ENCODE measurements at regions not wholly inside any gene's neighbourhood (a gene's known extent, or its start where the extent isn't known, plus 50 kb on each side); places are given as distances from the start of the nearest gene placed in this dataset.

DNA sequence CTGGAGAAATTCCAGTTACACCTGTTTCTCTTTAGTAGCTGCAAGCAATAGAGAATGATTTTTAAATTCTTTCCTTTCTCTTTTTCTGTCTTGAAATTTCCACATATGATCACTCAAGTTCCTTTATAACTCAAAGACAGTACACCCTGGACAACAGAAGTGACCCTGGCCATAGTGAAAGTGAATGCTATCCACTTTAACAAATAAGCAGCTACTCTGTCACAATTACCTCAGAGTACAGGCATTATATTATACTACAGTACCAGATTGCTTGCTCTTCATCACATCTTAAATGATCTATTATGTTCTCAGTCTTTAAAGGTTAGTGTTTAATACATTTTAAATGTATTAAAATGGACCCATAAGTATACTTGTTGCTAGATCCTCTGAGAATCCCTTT, 136.2 kb downstream of the KLF12 start:
- DNase-seq = no peak

DNA sequence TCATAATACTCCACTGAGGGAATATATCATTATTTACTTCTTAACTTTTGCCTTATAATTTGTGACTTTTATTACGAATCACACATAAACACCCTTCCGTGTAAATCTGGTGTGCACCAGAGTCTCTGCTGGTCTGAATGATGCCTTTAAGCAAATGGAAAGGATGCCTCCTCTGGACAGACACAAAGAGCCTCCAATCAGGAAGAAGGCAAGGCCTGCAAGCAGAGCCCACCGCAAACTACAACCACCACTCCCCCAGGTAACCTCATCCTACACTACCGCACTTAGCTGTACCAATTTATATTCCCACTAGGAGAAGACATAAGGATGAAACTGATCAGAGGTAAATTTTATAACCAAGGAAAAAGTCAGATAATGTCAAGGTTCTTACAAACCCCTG, 137.6 kb downstream of the KLF12 start:
- no peak for DNase-seq

DNA sequence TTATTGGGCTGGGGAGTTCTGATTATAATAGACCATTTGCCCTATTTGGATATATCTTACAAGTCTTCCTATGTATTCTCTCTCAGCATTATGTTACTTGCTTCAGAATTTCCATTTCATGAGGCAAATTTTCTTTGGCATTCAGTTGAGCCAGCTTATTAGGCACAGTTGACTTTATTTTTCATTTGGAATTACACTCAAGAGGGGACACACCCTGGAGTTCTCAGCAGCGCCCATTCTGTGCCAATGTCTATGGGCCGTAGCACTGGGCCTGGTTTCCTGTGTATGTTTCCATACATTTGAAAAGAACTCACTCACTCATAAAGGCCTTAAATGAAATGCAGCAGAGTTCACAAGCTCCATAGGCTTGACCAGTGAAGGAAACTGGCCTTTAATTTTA, 138.5 kb downstream of the KLF12 start:
- no peak for DNase-seq

DNA sequence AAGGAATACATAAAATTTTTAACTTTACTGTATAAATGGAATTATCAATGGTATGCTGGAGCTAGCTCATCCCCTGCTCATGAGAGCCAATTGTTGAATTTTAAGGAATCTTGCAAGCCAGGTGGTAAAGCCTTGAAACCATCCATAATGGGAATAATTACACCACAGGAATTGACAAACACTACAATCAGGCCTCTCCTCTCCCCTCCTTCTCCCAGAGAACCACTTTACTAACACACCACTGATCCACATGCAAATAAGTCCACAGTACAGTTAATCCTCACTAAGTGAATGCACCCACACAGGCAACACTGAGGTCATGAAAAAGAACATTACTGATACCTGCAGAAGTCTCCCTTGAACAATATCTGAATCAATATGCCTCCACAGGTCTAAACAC, 140.5 kb downstream of the KLF12 start:
- DNase-seq = no peak

DNA sequence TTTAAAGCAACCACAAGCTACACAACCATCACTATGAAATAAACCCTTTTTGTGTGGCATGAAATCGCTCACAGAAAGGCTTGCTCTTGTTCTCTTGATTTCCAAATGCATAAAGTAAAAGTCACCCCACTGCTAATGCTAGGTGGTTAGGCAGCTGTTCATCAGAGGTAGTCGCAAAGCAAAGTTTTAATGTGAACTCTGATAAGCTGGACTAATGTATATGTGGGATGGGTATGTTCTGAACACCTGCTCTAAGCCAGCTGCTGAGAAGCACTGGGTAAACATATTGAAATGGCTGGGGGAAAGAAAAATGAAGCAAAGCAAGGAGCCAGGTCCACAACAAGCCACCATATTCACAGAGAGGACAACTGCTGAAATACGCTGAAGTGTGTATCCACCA, 142.3 kb downstream of the KLF12 start:
- no peak for DNase-seq

DNA sequence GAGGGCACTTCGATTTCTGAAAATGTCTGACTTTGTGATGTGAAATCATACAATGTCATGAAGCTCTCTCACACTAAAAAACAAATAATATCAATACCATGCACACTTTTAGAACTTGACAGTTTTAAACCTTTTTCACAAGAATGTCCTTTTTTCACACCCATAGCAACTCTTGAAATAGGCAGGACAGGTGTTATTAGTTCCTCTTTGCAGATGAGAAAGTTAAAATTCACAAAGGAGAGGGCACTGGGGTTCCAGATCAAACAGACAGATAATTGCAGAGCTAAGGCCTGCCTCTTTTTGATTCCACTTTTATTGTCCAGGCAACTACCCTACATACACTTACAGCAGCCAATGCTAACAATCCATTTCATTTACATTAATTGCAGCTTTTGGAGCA, 142.8 kb downstream of the KLF12 start:
- DNase-seq = no peak

DNA sequence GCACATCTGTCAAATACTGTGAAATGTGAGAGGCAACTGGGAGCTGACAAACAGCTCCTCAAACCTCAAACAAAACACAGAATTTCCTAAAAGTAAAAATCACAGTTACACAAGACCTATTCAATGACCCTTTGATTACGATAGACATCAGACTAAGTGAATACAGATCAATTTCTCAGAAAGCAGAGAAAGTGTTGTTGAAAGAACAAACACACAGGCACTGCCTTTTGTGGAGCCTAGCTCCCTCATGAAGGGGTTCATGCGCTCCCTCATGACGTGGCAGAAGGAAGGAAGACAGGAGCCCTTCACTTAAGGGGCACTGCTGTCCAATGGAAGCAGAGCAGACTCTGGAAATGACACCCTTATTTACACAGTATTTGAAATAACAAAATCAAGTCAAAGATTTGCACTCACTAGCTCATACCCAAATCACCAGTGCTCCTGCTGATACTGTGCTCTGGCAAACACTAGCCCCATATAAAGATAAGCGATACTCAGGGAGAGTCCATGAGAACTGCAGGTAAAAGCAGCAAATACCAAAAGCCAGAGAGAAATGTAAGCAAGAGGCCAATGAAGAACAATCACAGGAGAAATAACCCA, 144.9 kb downstream of the KLF12 start:
- no peak for DNase-seq

DNA sequence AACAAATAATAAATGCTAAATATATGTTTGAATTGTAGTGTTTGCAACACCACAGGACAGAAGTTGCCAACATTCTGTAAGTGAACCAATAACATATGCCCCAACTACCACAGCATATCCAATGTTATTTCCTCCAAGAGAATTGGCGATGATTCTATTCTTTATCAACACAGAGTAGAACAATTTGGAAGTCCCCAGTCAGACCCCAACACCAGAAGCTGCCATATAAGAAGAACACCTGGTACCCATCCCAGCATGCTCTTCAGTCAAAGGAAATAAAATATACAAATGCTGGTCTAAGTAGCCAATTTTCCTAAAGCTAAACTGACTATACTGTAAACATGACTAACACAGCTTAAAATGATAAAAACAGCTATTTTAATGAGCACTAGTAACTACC, 145.7 kb downstream of the KLF12 start:
- no peak for DNase-seq

DNA sequence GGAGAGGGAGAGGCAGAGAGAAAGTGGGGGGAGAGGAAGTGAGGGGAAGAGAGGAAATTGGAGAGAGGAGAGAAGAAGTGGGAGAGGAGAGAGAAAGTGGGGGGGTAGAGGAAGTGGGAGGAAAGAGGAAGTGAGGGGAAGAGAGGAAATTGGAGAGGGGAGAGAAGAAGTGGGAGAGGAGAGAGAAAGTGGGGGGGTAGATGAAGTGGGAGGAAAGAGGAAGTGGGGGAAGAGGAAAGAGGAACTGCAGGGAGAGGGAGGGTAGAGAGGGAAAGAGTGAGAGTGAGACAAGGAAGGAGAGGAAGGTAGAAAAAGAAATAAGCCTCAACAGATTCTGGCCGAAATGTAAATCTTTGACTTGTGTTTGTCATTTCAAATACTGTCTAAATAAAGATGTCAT, 146.6 kb downstream of the KLF12 start:
- no peak for DNase-seq

DNA sequence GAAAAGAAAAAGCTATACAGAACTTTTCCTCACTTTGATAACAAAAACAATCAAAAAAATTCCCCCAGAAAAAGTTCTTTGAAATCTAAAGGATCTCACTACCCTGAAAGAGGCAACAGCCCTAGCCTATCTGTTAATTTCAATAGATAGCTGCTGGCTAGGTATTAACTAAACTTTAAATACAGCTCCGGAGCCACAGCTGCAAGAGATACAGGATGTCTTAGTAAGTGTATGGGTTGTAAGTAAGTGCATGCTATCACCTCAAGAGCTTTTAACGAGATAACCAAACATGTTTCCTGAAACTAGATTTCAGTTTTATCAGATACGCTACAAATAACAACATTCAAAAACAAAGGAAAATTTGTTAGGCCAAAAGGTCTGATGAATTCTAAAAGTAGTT, 148.4 kb downstream of the KLF12 start:
- DNase-seq = no peak

DNA sequence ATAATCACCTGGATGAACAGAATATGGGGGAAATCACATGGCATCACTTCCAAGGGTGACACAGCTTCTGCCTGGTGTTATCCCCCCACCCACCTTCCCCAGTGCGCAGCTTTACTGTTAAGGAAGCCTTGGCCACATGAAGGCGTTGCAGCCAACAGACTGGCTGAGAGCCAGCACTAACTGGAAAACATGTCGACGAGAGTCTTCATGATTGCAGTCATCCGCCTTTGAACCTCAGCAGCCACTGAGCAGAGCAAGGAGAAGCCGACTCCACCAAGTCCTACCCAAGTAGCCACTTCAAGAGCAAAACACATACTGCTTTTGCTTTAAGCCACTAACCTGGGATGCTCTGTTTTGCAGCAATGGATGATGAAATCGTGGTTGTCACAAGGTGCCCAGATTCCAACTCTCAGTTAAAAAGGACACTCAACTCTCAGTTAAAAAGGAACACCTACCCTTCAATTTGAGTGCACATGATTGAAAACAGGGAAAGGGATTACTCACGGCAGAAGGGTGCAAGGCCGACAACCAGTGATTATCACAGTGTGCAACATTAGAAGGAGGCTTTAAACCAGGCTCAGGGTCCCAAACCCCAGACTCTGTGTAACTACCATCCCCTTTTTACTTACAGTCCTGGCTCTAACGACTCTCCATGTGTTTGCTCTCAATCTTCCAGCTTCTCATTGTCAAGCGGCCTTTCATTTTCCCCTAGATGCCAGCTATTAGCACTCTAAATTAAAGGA, 149.1 kb downstream of the KLF12 start:
- no peak for DNase-seq

DNA sequence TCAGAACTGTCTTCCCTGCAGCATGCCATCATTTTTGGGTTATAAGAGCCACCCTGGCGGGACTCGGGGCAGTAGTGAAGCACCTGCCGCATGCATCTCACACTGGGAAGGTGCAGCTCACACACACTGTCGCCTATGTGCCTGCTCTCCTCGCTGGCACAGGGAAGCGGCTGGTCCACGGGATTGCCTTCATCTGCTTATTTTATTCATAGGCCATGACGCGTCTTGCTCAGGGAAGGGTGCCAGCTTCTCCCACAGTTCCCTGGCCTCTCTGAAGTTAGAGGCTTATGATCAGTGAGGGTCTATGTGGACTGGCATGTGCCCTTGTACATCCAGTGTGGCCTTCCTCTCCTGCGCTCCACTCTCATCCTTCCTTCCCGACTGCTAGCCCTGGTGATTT, 150.0 kb downstream of the KLF12 start:
- DNase-seq = no peak

DNA sequence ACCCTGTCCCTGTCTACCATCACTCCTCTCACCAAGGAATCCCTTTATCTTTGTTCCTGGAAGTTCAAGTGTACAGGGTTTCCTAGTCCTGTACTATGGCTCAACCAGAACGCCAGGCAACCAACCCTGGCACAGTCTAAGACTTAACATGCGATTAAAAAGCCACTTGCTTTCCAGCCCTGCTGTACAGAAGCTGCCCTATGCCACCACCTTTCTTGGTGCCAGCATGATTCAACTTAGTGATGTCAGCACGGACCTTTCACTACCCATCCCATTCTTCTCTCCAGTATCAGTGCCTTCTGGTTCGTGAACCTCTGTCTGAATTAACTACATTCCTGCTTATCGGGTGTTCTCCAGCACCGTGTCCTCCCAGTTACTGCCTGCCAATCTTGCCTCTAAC, 151.1 kb downstream of the KLF12 start:
- no peak for DNase-seq

DNA sequence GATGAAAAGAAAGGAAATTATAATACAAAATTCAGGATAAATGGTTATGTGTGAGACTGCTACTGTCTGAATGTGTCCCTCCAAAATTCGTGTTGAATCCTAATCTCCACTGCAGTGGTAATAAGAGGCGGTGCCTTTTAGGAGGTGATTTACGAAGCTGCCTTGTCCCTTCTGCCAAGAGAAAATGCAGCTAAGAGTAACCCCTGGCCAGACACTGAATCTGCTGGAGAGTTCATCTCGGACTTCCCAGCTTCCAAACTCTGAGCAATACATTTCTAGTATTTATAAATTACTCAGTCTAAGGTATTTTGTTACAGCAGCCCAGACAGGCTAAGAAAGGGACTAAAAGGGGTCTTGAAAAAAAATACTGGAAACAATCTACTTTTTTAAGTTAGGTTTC, 152.6 kb downstream of the KLF12 start:
- DNase-seq = no peak

DNA sequence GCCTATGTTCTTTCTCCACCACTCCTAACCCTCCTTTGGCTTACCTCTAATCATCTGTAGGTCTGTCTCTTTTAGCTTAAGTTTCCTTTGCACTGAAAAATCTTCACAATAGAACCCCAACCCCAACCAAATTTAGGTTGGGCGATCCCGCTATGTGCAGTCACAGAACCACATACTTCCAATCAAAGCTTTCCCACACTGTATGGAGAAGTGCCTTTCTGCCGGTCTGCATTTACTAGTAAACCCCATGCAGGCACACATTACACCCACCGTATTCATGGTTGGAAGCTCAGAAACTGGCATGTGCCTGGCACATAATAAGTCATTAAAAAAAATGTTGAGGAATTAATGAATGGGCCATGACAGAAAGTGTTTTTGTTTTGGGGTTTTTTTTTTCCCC, 158.4 kb downstream of the KLF12 start:
- no peak for DNase-seq

DNA sequence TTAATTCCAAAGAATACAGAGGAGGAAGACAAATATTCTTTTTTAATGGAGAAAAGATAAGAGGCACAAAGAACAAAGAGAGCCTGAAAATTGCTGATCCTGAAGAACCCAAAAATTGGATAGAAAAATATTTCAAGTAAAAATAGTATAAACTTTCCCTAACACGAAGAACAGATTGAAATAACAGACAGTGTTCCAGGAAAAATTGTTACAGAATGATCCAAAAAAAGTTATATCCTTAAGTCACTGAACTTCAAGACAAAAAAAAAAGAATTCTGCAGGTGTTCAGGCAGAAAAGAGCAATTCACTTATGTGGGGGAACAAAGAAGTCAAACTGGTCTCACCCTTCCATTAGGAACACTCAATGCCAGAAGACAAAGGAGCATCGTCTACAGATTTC, 160.2 kb downstream of the KLF12 start:
- no peak for DNase-seq

DNA sequence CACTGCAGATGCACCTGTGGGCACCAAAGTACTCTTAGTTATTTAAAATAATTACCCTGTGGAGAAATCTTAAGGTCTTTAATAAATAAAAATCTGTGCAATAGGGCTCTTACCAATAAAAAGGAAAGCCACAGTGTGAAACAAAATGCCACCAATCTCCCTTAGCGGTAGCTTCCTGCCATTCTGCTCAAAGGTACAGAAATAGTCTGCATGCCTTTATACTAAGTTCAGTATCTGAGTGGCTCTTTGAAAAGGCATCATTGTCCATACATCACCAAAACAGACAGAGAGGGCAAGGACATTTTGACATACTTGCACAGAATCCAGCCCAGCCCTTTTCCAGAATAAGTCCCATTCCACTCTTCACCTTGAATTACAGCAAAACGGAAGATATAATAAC, 161.0 kb downstream of the KLF12 start:
- DNase-seq = no peak

DNA sequence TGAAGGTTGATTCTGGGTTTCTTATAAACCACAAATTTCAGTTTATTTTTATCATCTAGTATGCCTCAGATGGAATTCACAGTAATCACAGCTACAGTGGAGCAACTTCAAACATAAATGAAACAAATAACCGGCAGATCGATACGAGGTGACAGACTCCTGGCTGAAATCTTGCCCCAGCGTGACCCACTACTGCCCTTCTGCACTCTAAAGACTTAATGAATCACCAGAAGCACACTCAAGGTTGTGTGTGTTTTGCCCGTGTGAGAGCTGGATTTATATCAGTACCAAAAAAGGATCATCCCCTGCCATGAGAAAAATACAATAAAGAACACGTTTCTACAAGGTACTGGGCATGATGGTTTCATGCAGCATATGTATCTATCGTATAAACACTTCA, 161.7 kb downstream of the KLF12 start:
- no peak for DNase-seq

DNA sequence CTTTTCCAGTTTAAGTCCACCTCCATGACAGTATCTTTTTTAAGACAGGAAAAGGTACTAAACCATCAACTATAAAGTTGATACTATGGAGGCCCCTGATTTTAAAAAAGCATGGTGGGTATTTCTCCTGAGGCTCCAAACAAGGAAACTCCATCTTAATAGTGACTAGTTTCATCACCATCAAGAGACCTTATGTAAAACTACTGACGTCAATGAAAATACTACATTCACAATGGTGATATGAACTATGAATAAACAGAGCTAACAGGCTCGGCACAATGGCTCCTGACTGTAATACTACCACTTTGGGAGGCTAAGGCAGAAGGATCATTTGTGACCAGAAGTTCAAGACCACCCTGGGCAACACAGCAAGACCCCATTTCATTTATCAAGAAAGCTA, 162.7 kb downstream of the KLF12 start:
- no peak for DNase-seq

DNA sequence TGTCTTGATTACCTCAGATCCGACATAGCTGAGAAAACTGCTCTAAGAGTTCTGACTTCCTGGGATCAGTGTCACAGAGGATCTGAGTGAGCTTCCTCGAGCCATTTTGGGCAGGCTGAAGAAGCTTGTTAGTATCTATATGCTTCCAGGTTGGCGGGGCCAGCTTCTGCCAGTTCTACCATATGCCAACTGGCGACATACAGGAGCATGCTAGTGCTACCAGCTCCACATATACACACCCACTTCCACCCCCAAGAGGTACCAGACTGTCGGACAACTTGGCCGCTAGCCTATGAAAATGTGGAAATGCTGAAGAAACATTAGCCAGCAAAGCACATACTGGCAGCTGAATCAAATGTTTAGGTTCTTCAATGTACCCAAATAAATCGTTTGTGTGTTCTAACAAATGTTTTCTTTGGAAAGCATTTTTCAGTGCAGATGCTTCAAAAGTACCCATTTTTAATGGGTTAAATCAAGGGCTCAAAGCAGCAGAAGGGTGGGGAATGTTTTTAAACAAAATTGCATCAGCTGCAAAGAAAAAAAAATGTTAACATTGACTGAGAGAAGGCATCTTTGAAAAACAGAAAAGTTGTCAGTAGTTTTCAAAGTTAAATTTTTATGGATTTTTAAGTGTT, 163.7 kb downstream of the KLF12 start:
- DNase-seq = no peak

DNA sequence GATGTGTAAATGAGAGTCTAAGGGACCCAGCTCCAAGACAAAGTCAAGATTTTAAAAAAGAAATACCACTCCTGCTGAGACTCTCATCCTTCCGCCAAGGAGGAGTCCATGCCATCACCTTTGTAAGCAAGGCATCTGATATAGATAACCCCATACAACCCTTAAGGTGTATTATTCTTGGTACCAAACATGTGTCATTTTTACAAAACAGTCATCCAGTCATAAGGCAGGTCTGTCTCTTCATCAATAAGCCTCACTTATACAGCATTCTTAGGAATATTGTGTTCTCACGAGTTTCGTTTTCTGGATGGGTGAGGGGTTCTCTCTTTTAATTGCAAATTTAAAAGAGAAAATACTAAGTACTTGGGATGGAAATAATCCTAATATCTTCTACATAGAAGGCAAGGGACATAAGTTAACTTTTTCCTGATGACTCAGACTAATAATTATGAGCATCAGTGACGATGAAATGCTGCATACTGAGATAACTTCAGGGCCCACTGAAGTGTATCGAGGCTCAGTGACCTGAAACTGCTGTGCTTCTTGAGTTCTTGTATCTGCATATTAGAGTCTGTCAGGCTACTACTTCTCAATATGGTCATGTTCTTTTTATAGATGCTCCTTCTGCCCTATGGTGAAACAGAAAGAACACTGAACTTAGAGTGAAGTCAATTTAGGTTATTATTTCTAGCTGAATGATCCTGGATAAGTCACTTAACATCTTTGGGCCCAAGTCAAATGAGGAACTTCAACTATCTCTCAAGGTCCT, 166.6 kb downstream of the KLF12 start:
- DNase-seq = no peak

DNA sequence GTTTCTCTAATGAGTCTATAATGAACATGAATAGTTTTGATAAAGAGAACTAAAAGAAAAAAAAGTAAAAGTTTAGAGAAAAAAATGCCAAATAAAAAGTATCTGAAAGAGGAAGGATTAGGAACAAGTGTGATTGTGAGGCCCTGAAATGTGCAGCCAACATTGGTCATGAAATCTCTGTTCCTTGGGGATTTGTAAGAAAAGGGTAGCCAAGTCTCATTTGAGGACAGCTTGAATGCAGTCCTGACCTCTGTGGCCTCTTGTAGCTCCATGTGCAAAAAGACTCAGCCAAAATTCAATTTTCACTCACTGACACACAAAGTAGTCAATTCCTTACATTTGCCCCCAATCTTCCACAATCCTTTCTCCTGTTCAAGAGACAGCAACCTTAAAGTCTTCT, 167.9 kb downstream of the KLF12 start:
- DNase-seq = no peak

DNA sequence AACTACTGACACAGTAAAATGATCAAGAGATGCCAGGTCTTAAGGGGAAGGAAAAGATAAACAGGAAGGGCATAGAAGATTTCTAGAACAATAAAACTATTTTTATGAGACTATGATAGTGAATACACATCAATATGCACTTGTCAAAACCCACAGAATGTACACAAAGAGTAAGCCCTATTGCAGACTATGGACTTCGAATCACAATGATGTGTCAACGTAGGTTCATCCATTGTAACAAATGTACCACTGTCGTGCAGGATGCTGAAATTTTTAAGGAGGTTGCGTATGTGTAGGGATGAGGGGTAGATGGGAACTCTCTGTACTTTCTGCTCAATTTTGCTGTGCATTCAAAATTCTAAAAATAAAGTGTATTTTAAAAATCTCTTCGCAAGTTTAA, 171.9 kb downstream of the KLF12 start:
- no peak for DNase-seq

DNA sequence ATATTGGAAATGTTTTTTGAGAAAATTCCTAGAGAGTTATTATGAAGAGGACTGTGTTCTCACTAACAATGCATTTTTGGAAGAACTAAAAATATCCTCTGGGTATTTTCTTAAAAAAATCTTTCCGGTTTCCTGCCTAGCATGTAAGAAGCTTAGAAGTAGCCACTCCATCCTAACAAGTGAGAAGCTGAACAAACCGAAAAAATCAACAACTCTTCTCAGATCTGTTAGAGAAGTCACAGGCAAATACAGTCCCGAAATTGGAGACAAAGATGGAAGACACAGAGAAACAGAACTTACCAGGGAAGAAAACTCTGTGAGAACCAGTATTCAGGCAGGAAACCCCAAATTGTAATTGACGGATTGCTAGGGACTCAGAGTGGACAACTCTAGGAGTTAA, 173.0 kb downstream of the KLF12 start:
- no peak for DNase-seq
